Chondrocyte (in vitro differentiated cells): ENCODE measurements at regions not wholly inside any gene's neighbourhood (a gene's known extent, or its start where the extent isn't known, plus 50 kb on each side); places are given as distances from the start of the nearest gene placed in this dataset.

Experiments
- DNase-seq: peaks from one replicate; pipeline ENCODE4 v3.0.0; 2021; ENCODE audit warnings: mixed read lengths, low spot score
- H3K27ac Mint-ChIP-seq: one replicate; pipeline ENCODE4 v1.8.0; 2021; ENCODE audit warnings: mild to moderate bottlenecking, moderate library complexity, mixed read lengths; ENCODE audit not compliant: unreplicated experiment
- H3K27me3 Mint-ChIP-seq: 2 replicates; pipeline ENCODE4 v1.8.0; 2021; ENCODE audit warnings: low read depth, mixed read lengths
- H3K36me3 Mint-ChIP-seq: 2 replicates; pipeline ENCODE4 v1.8.0; 2021; ENCODE audit warnings: low read depth, mixed read lengths
- H3K4me1 Mint-ChIP-seq: 2 replicates; pipeline ENCODE4 v1.8.0; 2021; ENCODE audit warnings: low read depth, mild to moderate bottlenecking, mixed read lengths
- H3K4me3 Mint-ChIP-seq: one replicate; pipeline ENCODE4 v1.8.0; 2021; ENCODE audit warnings: mild to moderate bottlenecking, moderate library complexity, mixed read lengths; ENCODE audit not compliant: unreplicated experiment
- H3K9me3 Mint-ChIP-seq: 2 replicates; pipeline ENCODE4 v1.8.0; 2021; ENCODE audit warnings: low read depth, mixed read lengths
- CTCF ChIP-seq: fragments of 200-600 bp; sonication (generic); IDR thresholded peaks from 2 replicates; pipeline ENCODE4 v1.5.0; 2021; ENCODE audit warnings: antibody characterized with exemption, mild to moderate bottlenecking, moderate library complexity

GRCh38 chr1:101603726-101604125 is 366.9 kb downstream of the S1PR1 start:
- peaks cover 3% of the 10 kb centered on the region for H3K27me3 Mint-ChIP-seq
- H3K4me1 Mint-ChIP-seq, result no peaks in the 10 kb centered on the region
- no peak for TF ChIP-seq CTCF
- H3K27ac Mint-ChIP-seq, result no peak overlapping the region
- H3K9me3 Mint-ChIP-seq, result no peaks in the 10 kb centered on the region
- no peak for DNase-seq
- no peaks in the 10 kb centered on the region for H3K36me3 Mint-ChIP-seq
- no peak overlapping the region for H3K4me3 Mint-ChIP-seq

GRCh38 chr1:101605878-101606277 is 369.1 kb downstream of the S1PR1 start:
- no peak for DNase-seq
- Mint-ChIP-seq H3K9me3 (peaks cover 13% of the 10 kb centered on the region), H3K27ac (no peak overlapping the region), H3K4me1 (no peaks in the 10 kb centered on the region), H3K27me3 (peaks cover 3% of the 10 kb centered on the region), H3K4me3 (no peak overlapping the region), H3K36me3 (no peaks in the 10 kb centered on the region)
- no peak for TF ChIP-seq CTCF

GRCh38 chr1:101613546-101613945 is 376.7 kb downstream of the S1PR1 start:
- Mint-ChIP-seq H3K27ac (no peak overlapping the region), H3K4me3 (no peak overlapping the region), H3K4me1 (no peaks in the 10 kb centered on the region), H3K36me3 (no peaks in the 10 kb centered on the region), H3K27me3 (no peaks in the 10 kb centered on the region), H3K9me3 (peaks cover 16% of the 10 kb centered on the region)
- TF ChIP-seq CTCF, result no peak
- DNase-seq, result no peak

GRCh38 chr1:101618900-101619299 is 377.8 kb downstream of the OLFM3 start:
- Mint-ChIP-seq H3K36me3 (no peaks in the 10 kb centered on the region), H3K27me3 (peaks cover 2% of the 10 kb centered on the region), H3K4me1 (no peaks in the 10 kb centered on the region), H3K27ac (no peak overlapping the region), H3K9me3 (no peaks in the 10 kb centered on the region), H3K4me3 (no peak overlapping the region)
- no peak for TF ChIP-seq CTCF
- DNase-seq, result no peak

GRCh38 chr1:101632548-101633272 is 364.0 kb downstream of the OLFM3 start:
- H3K9me3 Mint-ChIP-seq, result peaks cover 4% of the 10 kb centered on the region
- no peak for DNase-seq
- H3K4me1 Mint-ChIP-seq, result no peaks in the 10 kb centered on the region
- no peak for TF ChIP-seq CTCF
- H3K27me3 Mint-ChIP-seq, result peaks cover 3% of the 10 kb centered on the region
- H3K36me3 Mint-ChIP-seq, result no peaks in the 10 kb centered on the region
- no peak overlapping the region for H3K4me3 Mint-ChIP-seq
- no peak overlapping the region for H3K27ac Mint-ChIP-seq
